Astrocyte (in vitro differentiated cells and primary cell): ENCODE measurements at regions not wholly inside any gene's neighbourhood (a gene's known extent, or its start where the extent isn't known, plus 50 kb on each side); places are given as distances from the start of the nearest gene placed in this dataset.

Source experiments
- DNase-seq: peaks from one replicate; pipeline ENCODE4 v3.0.0-alpha.2; 2010; ENCODE audit warnings: low read depth
- FAIRE-seq: peaks from 2 replicates; lab custom pipeline; 2011; peaks lifted over from hg19 to GRCh38; lab: Jason Lieb, UNC
- H2AFZ ChIP-seq: 2 replicates; pipeline ENCODE4 v1.6.0; 2012; ENCODE audit warnings: low read depth, low read length, inconsistent platforms
- H3K27ac ChIP-seq: 2 replicates; pipeline ENCODE4 v1.5.1; 2011; ENCODE audit warnings: low read depth, low read length, inconsistent platforms
- H3K27me3 ChIP-seq: 2 replicates; pipeline ENCODE4 v1.6.0; 2011; ENCODE audit warnings: low read length, inconsistent platforms; ENCODE audit not compliant: insufficient read depth
- H3K36me3 ChIP-seq: 2 replicates; pipeline ENCODE4 v1.5.1; 2011; ENCODE audit warnings: low read length, inconsistent platforms; ENCODE audit not compliant: insufficient read depth
- H3K4me1 ChIP-seq: 2 replicates; pipeline ENCODE4 v1.5.1; 2011; ENCODE audit warnings: low read length, inconsistent platforms; ENCODE audit not compliant: insufficient read depth
- H3K4me2 ChIP-seq: 2 replicates; pipeline ENCODE4 v1.6.0; 2012; ENCODE audit warnings: low read length, inconsistent platforms
- H3K4me3 ChIP-seq: 2 replicates; pipeline ENCODE4 v1.5.1; 2011; ENCODE audit warnings: low read depth, mild to moderate bottlenecking, low read length, inconsistent platforms; ENCODE audit not compliant: insufficient read depth
- H3K79me2 ChIP-seq: 2 replicates; pipeline ENCODE4 v1.6.0; 2012; ENCODE audit warnings: mild to moderate bottlenecking, low read length, inconsistent platforms; ENCODE audit not compliant: insufficient read depth
- H3K9ac ChIP-seq: 2 replicates; pipeline ENCODE4 v1.6.0; 2012; ENCODE audit warnings: mild to moderate bottlenecking, low read length, inconsistent platforms
- H3K9me3 ChIP-seq: 2 replicates; pipeline ENCODE4 v1.5.1; 2012; ENCODE audit warnings: low read depth, mild to moderate bottlenecking, low read length, inconsistent platforms; ENCODE audit not compliant: insufficient read depth
- H4K20me1 ChIP-seq: 2 replicates; pipeline ENCODE4 v1.6.0; 2012; ENCODE audit warnings: low read length, inconsistent platforms; ENCODE audit not compliant: insufficient read depth
- H3K27ac Mint-ChIP-seq: one replicate; pipeline ENCODE4 v1.8.0; 2021; ENCODE audit warnings: mild to moderate bottlenecking, mixed read lengths; ENCODE audit not compliant: unreplicated experiment
- H3K27me3 Mint-ChIP-seq: one replicate; pipeline ENCODE4 v1.8.0; 2021; ENCODE audit warnings: low read depth, mixed read lengths; ENCODE audit not compliant: unreplicated experiment
- H3K36me3 Mint-ChIP-seq: one replicate; pipeline ENCODE4 v1.8.0; 2021; ENCODE audit warnings: low read depth, mixed read lengths; ENCODE audit not compliant: unreplicated experiment
- H3K4me1 Mint-ChIP-seq: one replicate; pipeline ENCODE4 v1.8.0; 2021; ENCODE audit warnings: low read depth, mixed read lengths; ENCODE audit not compliant: unreplicated experiment
- H3K4me3 Mint-ChIP-seq: one replicate; pipeline ENCODE4 v1.8.0; 2021; ENCODE audit warnings: mild to moderate bottlenecking, moderate library complexity, mixed read lengths; ENCODE audit not compliant: unreplicated experiment
- H3K9me3 Mint-ChIP-seq: one replicate; pipeline ENCODE4 v1.8.0; 2021; ENCODE audit warnings: mild to moderate bottlenecking, mixed read lengths; ENCODE audit not compliant: unreplicated experiment
- EZH2 ChIP-seq: IDR thresholded peaks from 2 replicates; pipeline ENCODE4 v1.6.1; 2012; ENCODE audit warnings: mild to moderate bottlenecking, low read length, inconsistent platforms; ENCODE audit not compliant: insufficient read depth
- TF ChIP-seq, protein P1 (sequence below): IDR thresholded peaks from 2 replicates; pipeline ENCODE4 v1.5.1; 2011; ENCODE audit warnings: low read depth, mild to moderate bottlenecking, inconsistent platforms, low read length, moderate library complexity; ENCODE audit not compliant: insufficient read depth

DNA sequence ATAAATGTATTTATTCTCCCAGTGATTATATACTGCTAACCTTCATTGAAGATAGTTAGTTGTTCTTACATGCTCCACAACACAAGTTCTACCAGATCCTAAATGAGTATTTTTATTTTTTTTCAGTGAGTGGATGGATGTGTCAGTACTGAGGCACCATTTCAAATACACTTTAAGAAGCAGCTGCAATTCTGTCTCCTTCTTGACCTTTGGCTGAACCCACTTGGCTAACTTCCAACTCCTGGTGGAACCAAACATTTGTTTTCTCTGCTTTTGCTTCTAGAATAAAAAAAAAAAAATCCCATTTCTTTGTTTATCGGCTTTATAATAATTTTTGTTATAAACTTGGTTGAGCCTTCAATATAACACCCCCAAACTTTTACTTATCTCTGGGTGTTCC lies 458.3 kb upstream of the MAP3K7 start:
- H3K27ac ChIP-seq, result no peak overlapping the region
- no peaks in the 10 kb centered on the region for H3K27me3 ChIP-seq
- TF ChIP-seq EZH2, result no peak
- TF ChIP-seq, protein P1, sequence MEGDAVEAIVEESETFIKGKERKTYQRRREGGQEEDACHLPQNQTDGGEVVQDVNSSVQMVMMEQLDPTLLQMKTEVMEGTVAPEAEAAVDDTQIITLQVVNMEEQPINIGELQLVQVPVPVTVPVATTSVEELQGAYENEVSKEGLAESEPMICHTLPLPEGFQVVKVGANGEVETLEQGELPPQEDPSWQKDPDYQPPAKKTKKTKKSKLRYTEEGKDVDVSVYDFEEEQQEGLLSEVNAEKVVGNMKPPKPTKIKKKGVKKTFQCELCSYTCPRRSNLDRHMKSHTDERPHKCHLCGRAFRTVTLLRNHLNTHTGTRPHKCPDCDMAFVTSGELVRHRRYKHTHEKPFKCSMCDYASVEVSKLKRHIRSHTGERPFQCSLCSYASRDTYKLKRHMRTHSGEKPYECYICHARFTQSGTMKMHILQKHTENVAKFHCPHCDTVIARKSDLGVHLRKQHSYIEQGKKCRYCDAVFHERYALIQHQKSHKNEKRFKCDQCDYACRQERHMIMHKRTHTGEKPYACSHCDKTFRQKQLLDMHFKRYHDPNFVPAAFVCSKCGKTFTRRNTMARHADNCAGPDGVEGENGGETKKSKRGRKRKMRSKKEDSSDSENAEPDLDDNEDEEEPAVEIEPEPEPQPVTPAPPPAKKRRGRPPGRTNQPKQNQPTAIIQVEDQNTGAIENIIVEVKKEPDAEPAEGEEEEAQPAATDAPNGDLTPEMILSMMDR, result no peak
- H3K36me3 ChIP-seq, result no peaks in the 10 kb centered on the region
- no peak overlapping the region for H3K4me3 ChIP-seq
- H3K4me1 ChIP-seq, result no peaks in the 10 kb centered on the region
- H3K4me1 Mint-ChIP-seq, result no peaks in the 10 kb centered on the region
- no peak overlapping the region for H3K27ac Mint-ChIP-seq
- no peak overlapping the region for H3K4me2 ChIP-seq
- H4K20me1 ChIP-seq, result no peaks in the 10 kb centered on the region
- no peak overlapping the region for H3K4me3 Mint-ChIP-seq
- no peaks in the 10 kb centered on the region for H3K36me3 Mint-ChIP-seq
- DNase-seq (no peak), FAIRE-seq (no peak)
- no peaks in the 10 kb centered on the region for H3K79me2 ChIP-seq
- no peak overlapping the region for H3K9ac ChIP-seq
- no peaks in the 10 kb centered on the region for H3K9me3 ChIP-seq
- H3K9me3 Mint-ChIP-seq, result peaks cover 5% of the 10 kb centered on the region
- H3K27me3 Mint-ChIP-seq, result no peaks in the 10 kb centered on the region
- H2AFZ ChIP-seq, result no peak overlapping the region

DNA sequence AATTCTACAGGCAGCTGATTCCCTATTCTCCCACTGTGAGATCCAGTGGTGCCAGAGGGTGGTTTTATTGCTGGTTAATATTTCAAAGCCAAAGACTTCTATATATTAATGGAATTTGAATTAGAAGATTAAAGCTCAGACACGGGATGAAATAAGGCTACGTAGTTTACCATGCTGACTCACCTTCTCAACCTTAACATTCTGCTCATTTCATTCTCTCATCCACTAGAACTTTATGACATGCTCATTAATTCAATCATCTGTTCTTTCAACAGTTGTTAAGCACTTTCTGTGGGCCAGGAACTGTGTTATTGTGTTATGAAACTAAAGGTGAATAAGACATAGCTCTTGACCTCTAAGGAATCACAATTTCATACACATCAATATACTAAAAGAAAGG lies 456.9 kb upstream of the MAP3K7 start:
- no peaks in the 10 kb centered on the region for H3K36me3 Mint-ChIP-seq
- FAIRE-seq, result no peak
- TF ChIP-seq EZH2, result no peak
- TF ChIP-seq, protein P1, result no peak

DNA sequence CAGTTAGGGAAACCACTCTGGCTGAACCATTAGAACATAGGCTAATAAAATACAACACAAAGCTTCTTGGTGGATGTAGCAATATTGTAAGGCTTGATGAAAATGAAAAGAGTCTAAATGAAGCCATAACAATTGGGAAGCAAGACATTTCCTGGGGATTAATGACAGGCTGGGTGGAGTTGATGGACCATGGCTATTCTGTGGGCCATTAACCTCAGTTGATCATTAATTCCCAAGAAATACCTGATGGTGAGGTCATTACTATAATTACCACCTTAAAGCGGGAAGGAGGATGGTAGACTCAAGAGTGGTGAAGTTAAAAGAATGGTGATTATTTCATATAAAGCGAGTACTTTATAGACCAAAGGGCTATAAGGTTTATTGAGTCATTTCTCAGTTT lies 455.8 kb upstream of the MAP3K7 start:
- TF ChIP-seq EZH2, result no peak
- TF ChIP-seq, protein P1, result no peak
- H3K9ac ChIP-seq, result no peak overlapping the region
- no peak overlapping the region for H3K27ac Mint-ChIP-seq
- H3K79me2 ChIP-seq, result no peaks in the 10 kb centered on the region
- H3K4me3 Mint-ChIP-seq, result no peak overlapping the region
- no peaks in the 10 kb centered on the region for H3K4me1 Mint-ChIP-seq
- no peaks in the 10 kb centered on the region for H3K36me3 Mint-ChIP-seq
- no peak overlapping the region for H3K4me3 ChIP-seq
- FAIRE-seq (no peak), DNase-seq (no peak)
- no peaks in the 10 kb centered on the region for H3K4me1 ChIP-seq
- no peaks in the 10 kb centered on the region for H3K27me3 ChIP-seq
- H3K9me3 Mint-ChIP-seq, result peaks cover 2% of the 10 kb centered on the region
- H3K4me2 ChIP-seq, result no peak overlapping the region
- no peaks in the 10 kb centered on the region for H3K9me3 ChIP-seq
- H3K27ac ChIP-seq, result no peak overlapping the region
- no peaks in the 10 kb centered on the region for H3K27me3 Mint-ChIP-seq
- H3K36me3 ChIP-seq, result no peaks in the 10 kb centered on the region
- H4K20me1 ChIP-seq, result no peaks in the 10 kb centered on the region
- no peak overlapping the region for H2AFZ ChIP-seq

More for the DNA sequence above, 456.9 kb upstream of the MAP3K7 start:
- Histone ChIP-seq H3K4me2 (no peak overlapping the region), H4K20me1 (no peaks in the 10 kb centered on the region), H3K9ac (no peak overlapping the region), H3K4me1 (no peaks in the 10 kb centered on the region), H3K27ac (no peak overlapping the region), H3K27me3 (no peaks in the 10 kb centered on the region), H3K36me3 (no peaks in the 10 kb centered on the region), H3K9me3 (no peaks in the 10 kb centered on the region), H3K79me2 (no peaks in the 10 kb centered on the region), H3K4me3 (no peak overlapping the region), H2AFZ (no peak overlapping the region)
- Mint-ChIP-seq H3K27ac (no peak overlapping the region), H3K4me3 (no peak overlapping the region), H3K9me3 (peaks cover 5% of the 10 kb centered on the region), H3K27me3 (no peaks in the 10 kb centered on the region), H3K4me1 (no peaks in the 10 kb centered on the region)
- no peak for DNase-seq
